A549 (cell line): ENCODE measurements at regions not wholly inside any gene's neighbourhood (a gene's known extent, or its start where the extent isn't known, plus 50 kb on each side); places are given as distances from the start of the nearest gene placed in this dataset.

Experiments
- ATAC-seq, 2 experiments: fragments of 200-7000 bp in 1 of 2; fragments of >200 bp in 1 of 2; cut with Nextera tagmentation in 1 of 2; cut with Tn5 transposase in 1 of 2; 3 replicates each; pipeline versions ENCODE4 v1.8.0 to v1.9.1; 2018 to 2020; ENCODE audit warnings: mild to moderate bottlenecking in 1 of 2, moderate library complexity in 1 of 2
- CTCF ChIA-PET: fragments of 300-600 bp; sonication (Branson Sonifier 250); formaldehyde crosslinking; extraction: SDS; loops from one replicate; lab custom pipeline; 2021; ENCODE audit warnings: antibody characterized with exemption, inconsistent platforms; lab: Yijun Ruan, JAX
- POLR2A ChIA-PET: fragments of 350-600 bp; formaldehyde crosslinking; extraction: SDS; loops from one replicate; lab custom pipeline; 2021; ENCODE audit warnings: antibody characterized with exemption, inconsistent platforms; lab: Yijun Ruan, JAX
- DNase-seq, 2 experiments: peaks; one replicate each; pipeline versions ENCODE4 v3.0.0 to v3.0.0-alpha.2; 2011 to 2016; ENCODE audit warnings: low read depth in 1 of 2, low spot score in 1 of 2
- FAIRE-seq: peaks from 2 replicates; lab custom pipeline; 2011; peaks lifted over from hg19 to GRCh38; lab: Jason Lieb, UNC
- H3K27ac ChIP-seq, 2 experiments: fragments of >200 bp; sonication (Bioruptor Twin); formaldehyde crosslinking; 3 replicates each; pipeline ENCODE4 v1.5.1; 2016 to 2017
- H3K4me1 ChIP-seq: fragments of >200 bp; sonication (Bioruptor Twin); formaldehyde crosslinking; 3 replicates; pipeline ENCODE4 v1.6.1; 2016
- H3K4me2 ChIP-seq: fragments of >200 bp; sonication (Bioruptor Twin); formaldehyde crosslinking; 3 replicates; pipeline ENCODE4 v1.6.1; 2016
- H3K4me3 ChIP-seq: fragments of >200 bp; sonication (Bioruptor Twin); formaldehyde crosslinking; 3 replicates; pipeline ENCODE4 v1.5.1; 2016
- H3K9me3 ChIP-seq: fragments of >200 bp; sonication (Bioruptor Twin); formaldehyde crosslinking; 3 replicates; pipeline ENCODE4 v1.6.1; 2016
- CBX2 ChIP-seq: fragments of 200-600 bp; sonication (generic); IDR thresholded peaks from 2 replicates; pipeline ENCODE4 v1.6.1; 2016; ENCODE audit warnings: low read depth, mild to moderate bottlenecking, borderline replicate concordance
- ESRRA ChIP-seq: fragments of 150-350 bp; IDR thresholded peaks from 2 replicates; pipeline ENCODE4 v1.6.1; 2014; ENCODE audit warnings: mild to moderate bottlenecking, low read length, borderline replicate concordance
- FOSB ChIP-seq: fragments of 250-450 bp; sonication (Bioruptor Pico); IDR thresholded peaks from 2 replicates; pipeline ENCODE4 v1.5.0; 2020; ENCODE audit warnings: mild to moderate bottlenecking, moderate library complexity
- FOSL2 ChIP-seq, 2 experiments: fragments of 450-650 bp in 1 of 2; fragments of >200 bp in 1 of 2; sonication (Bioruptor Twin) in 1 of 2; formaldehyde crosslinking; IDR thresholded peaks; 2 replicates each; pipeline versions ENCODE4 v1.5.0 to v1.6.1; 2016 to 2020; ENCODE audit warnings: mild to moderate bottlenecking in 1 of 2, moderate library complexity in 1 of 2
- FOXS1 ChIP-seq: fragments of 250-450 bp; sonication (Bioruptor Pico); IDR thresholded peaks from 2 replicates; pipeline ENCODE4 v1.5.0; 2020; ENCODE audit warnings: mild to moderate bottlenecking, moderate library complexity
- GATA3 ChIP-seq: IDR thresholded peaks from 2 replicates; pipeline ENCODE4 v1.6.1; 2012; ENCODE audit warnings: borderline replicate concordance
- MAFK ChIP-seq: fragments of 450-650 bp; IDR thresholded peaks from 2 replicates; pipeline ENCODE4 v1.6.1; 2014; ENCODE audit not compliant: partially characterized antibody
- NFE2L2 ChIP-seq: fragments of 150-350 bp; conservative IDR thresholded peaks from 2 replicates; pipeline ENCODE4 v1.6.1; 2014; ENCODE audit warnings: low read length
- PHF8 ChIP-seq: fragments of 200-600 bp; sonication (generic); IDR thresholded peaks from 2 replicates; pipeline ENCODE4 v1.6.1; 2016; ENCODE audit warnings: low read depth, mild to moderate bottlenecking, antibody characterized with exemption, moderate library complexity, borderline replicate concordance
- RAD21 ChIP-seq, 2 experiments: fragments of >200 bp in 1 of 2; sonication (Bioruptor Twin) in 1 of 2; formaldehyde crosslinking in 1 of 2; IDR thresholded peaks in 1 of 2; conservative IDR thresholded peaks in 1 of 2; 2 replicates in 1 of 2; 3 replicates in 1 of 2; pipeline ENCODE4 v1.6.1; 2012 to 2018; ENCODE audit warnings: inconsistent platforms in 1 of 2
- SMC3 ChIP-seq: fragments of >200 bp; sonication (Bioruptor Twin); formaldehyde crosslinking; IDR thresholded peaks from 3 replicates; pipeline ENCODE4 v1.6.1; 2018; ENCODE audit warnings: inconsistent platforms
- WGBS: methylation state at CpG from one replicate; pipeline ENCODE4 v1.1.6; 2017; ENCODE audit errors: missing lambda C conversion rate; 5-methylcytosine and 5-hydroxymethylcytosine counted together
- TF ChIP-seq, protein P1 (sequence below): IDR thresholded peaks from 2 replicates; pipeline ENCODE4 v1.6.1; 2012
- TF ChIP-seq, protein P2 (sequence below): fragments of >200 bp; sonication (Bioruptor Twin); formaldehyde crosslinking; IDR thresholded peaks from 3 replicates; pipeline ENCODE4 v1.6.1; 2016
- TF ChIP-seq, protein P3 (sequence below): fragments of >200 bp; sonication (Bioruptor Twin); formaldehyde crosslinking; IDR thresholded peaks from 3 replicates; pipeline ENCODE4 v1.5.1; 2016
- TF ChIP-seq, protein P4 (sequence below): fragments of 250-450 bp; sonication (Bioruptor Pico); IDR thresholded peaks from 2 replicates; pipeline ENCODE4 v1.5.0; 2021; ENCODE audit warnings: mild to moderate bottlenecking, moderate library complexity, borderline replicate concordance
- TF ChIP-seq, protein P5 (sequence below): fragments of 150-350 bp; IDR thresholded peaks from 2 replicates; pipeline ENCODE4 v1.6.1; 2014; ENCODE audit warnings: low read depth, mild to moderate bottlenecking, low read length

DNA sequence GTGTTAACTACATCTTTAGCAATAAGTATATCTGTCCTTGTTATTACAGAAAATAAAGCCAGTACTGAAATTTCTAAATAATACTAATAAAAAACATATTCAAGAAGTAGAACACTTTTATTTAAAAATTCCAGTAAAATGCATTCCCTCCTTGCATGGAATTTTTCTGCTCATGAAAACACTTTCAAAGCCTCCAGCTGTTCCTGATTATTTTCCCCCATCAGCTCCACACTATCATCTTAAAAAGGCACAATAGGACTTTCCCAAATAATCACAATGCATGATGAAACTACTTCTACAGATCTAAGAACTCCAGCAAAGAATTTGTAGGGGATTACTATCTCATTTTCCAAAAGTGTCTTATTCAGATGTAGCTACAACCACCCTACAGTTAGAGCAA, 162.6 kb upstream of the USP25 start:
- Histone ChIP-seq H3K4me3 (no peak overlapping the region), H3K4me1 (no peaks in the 10 kb centered on the region), H3K27ac (no peak overlapping the region), H3K9me3 (no peaks in the 10 kb centered on the region), H3K4me2 (no peak overlapping the region)
- CTCF ChIA-PET, result no interaction called here
- TF ChIP-seq, protein P1, sequence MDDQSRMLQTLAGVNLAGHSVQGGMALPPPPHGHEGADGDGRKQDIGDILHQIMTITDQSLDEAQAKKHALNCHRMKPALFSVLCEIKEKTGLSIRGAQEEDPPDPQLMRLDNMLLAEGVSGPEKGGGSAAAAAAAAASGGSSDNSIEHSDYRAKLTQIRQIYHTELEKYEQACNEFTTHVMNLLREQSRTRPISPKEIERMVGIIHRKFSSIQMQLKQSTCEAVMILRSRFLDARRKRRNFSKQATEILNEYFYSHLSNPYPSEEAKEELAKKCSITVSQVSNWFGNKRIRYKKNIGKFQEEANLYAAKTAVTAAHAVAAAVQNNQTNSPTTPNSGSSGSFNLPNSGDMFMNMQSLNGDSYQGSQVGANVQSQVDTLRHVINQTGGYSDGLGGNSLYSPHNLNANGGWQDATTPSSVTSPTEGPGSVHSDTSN, result no peak
- no peak for TF ChIP-seq PHF8
- no peak for DNase-seq
- POLR2A ChIA-PET, result no interaction called here
- ATAC-seq, result no peak
- no peak for FAIRE-seq

DNA sequence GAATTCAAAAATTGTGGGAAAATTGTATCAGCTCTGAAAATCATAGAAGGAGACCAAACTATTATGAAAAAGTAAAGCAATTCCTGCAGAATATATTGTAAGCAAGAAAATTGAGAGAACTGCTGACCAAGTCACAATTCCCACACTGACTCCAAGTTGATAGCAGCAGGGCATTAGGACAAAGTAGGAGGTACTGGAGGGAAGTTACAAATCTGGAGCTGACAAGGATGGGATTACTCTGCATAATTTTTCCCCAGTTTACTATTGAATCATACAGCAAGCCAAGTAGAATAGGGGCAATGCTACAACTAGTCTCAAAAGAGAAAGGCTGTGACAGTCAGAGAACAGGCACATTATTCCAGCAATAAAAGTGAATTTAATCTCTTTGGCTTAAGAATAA, 161.3 kb upstream of the USP25 start:
- ATAC-seq, result no peak
- FAIRE-seq, result no peak
- Histone ChIP-seq H3K4me3 (no peak overlapping the region), H3K27ac (no peak overlapping the region), H3K4me1 (no peaks in the 10 kb centered on the region), H3K4me2 (no peak overlapping the region), H3K9me3 (no peaks in the 10 kb centered on the region)
- ChIA-PET POLR2A (no interaction called here), CTCF (interaction anchor here (1.2 kb wide), 1 partner anchor 15 kb away, joined by 5 read pairs; no protein-coding TSS in a partner anchor)
- no peak for DNase-seq
- TF ChIP-seq RAD21 (conservative IDR thresholded peaks at IDR 0.05 in 1 of 2, IDR thresholded peaks at IDR 0.05 in 1 of 2), result no peak
- TF ChIP-seq, protein P2, sequence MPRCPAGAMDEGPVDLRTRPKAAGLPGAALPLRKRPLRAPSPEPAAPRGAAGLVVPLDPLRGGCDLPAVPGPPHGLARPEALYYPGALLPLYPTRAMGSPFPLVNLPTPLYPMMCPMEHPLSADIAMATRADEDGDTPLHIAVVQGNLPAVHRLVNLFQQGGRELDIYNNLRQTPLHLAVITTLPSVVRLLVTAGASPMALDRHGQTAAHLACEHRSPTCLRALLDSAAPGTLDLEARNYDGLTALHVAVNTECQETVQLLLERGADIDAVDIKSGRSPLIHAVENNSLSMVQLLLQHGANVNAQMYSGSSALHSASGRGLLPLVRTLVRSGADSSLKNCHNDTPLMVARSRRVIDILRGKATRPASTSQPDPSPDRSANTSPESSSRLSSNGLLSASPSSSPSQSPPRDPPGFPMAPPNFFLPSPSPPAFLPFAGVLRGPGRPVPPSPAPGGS, result no peak

DNA sequence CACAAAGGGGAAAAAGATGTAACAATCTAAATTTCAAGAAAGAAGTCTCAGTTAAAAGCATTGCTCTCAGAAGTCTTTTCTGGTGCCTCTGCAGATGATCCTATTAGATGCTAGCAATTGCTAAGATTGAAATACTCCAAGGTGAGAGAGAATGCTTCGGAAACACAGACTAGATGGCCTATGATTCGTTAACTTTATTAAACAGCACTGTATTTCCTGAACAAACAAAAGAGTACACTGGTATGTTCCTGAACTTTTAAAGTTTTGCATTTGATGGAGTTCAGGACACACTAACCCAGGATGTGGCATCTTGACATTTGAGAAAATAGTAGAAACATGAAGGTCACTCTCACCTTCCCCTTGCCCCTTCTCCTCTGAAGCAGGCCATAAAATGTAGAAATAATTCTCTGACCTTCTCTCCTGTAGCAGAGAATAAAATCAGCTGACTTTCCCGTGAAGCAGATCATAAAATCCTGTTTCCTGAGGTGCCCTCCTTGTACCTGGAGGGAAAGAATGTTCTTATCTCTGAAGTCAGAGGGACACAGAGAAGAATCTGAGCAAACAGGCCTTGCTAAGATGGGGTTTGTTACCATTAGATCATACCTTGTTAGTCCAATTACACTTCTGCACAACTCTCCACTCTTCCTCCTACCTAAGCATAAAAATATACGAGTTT, 142.9 kb upstream of the USP25 start:
- 64% methylated on average over 4 of the region's 4 CpGs for WGBS
- no peak for ATAC-seq
- CTCF ChIA-PET, result interaction anchor here (0.6 kb wide), 1 partner anchor 28 kb away, joined by 3 read pairs; no protein-coding TSS in a partner anchor

DNA sequence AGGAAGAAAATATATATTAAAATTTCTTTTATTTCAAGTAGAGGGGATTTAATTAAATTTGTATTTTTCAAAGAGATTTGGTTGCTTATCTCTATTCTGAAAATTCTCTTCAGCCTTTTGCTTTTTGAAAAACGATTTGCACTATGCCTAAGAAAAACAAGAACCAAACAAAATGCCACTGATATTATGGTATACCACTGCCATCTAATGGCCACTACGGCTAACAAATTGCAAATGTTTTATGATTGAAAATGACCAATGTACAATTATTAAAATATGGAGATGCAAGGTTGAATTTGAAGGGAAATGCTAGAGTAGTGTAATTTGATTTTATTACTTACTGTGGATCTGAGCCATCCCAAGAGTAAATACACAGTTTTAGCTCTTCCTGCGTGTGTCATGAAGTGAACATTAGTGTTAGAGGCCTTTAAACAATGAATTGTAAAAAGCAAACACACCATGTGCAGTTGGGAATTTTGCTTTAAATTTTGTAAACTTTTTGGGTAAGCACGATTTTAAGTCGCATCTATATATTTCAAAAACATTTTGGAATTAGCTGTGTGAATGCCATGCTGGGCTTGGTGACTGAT, 137.4 kb upstream of the USP25 start:
- Histone ChIP-seq H3K27ac (no peak overlapping the region), H3K9me3 (no peaks in the 10 kb centered on the region), H3K4me1 (0 out of 3 replicates have a peak, but pooled peaks cover 3% of the 10 kb centered on the region), H3K4me3 (no peak overlapping the region), H3K4me2 (no peak overlapping the region)
- DNase-seq, result peak; percentile 15 to 55
- peak; percentile 39 for FAIRE-seq
- TF ChIP-seq SMC3, result peak; percentile 77
- TF ChIP-seq FOXS1 (CRISPR knock-in tag), result no peak
- TF ChIP-seq, protein P3, sequence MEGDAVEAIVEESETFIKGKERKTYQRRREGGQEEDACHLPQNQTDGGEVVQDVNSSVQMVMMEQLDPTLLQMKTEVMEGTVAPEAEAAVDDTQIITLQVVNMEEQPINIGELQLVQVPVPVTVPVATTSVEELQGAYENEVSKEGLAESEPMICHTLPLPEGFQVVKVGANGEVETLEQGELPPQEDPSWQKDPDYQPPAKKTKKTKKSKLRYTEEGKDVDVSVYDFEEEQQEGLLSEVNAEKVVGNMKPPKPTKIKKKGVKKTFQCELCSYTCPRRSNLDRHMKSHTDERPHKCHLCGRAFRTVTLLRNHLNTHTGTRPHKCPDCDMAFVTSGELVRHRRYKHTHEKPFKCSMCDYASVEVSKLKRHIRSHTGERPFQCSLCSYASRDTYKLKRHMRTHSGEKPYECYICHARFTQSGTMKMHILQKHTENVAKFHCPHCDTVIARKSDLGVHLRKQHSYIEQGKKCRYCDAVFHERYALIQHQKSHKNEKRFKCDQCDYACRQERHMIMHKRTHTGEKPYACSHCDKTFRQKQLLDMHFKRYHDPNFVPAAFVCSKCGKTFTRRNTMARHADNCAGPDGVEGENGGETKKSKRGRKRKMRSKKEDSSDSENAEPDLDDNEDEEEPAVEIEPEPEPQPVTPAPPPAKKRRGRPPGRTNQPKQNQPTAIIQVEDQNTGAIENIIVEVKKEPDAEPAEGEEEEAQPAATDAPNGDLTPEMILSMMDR, result peak; percentile 65
- peak; percentile 76 to 86 for TF ChIP-seq RAD21 (conservative IDR thresholded peaks at IDR 0.05 in 1 of 2, IDR thresholded peaks at IDR 0.05 in 1 of 2)
- CTCF ChIA-PET, result interaction anchor here (1.0 to 2.3 kb wide), 7 partner anchors 39 to 1189 kb away, joined by 3 to 8 read pairs (median 3); no protein-coding TSS in a partner anchor
- POLR2A ChIA-PET, result no interaction called here
- 3% methylated on average over 5 of the region's 5 CpGs for WGBS
- ATAC-seq, result no peak

More for the DNA sequence above, 142.9 kb upstream of the USP25 start:
- no peak overlapping the region for H3K27ac ChIP-seq
- no peak overlapping the region for H3K4me3 ChIP-seq
- FAIRE-seq (no peak), DNase-seq (no peak)
- H3K9me3 ChIP-seq, result no peaks in the 10 kb centered on the region
- no peak overlapping the region for H3K4me2 ChIP-seq
- TF ChIP-seq, protein P4, sequence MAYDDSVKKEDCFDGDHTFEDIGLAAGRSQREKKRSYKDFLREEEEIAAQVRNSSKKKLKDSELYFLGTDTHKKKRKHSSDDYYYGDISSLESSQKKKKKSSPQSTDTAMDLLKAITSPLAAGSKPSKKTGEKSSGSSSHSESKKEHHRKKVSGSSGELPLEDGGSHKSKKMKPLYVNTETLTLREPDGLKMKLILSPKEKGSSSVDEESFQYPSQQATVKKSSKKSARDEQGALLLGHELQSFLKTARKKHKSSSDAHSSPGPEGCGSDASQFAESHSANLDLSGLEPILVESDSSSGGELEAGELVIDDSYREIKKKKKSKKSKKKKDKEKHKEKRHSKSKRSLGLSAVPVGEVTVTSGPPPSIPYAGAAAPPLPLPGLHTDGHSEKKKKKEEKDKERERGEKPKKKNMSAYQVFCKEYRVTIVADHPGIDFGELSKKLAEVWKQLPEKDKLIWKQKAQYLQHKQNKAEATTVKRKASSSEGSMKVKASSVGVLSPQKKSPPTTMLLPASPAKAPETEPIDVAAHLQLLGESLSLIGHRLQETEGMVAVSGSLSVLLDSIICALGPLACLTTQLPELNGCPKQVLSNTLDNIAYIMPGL, result no peak
- TF ChIP-seq, protein P5, sequence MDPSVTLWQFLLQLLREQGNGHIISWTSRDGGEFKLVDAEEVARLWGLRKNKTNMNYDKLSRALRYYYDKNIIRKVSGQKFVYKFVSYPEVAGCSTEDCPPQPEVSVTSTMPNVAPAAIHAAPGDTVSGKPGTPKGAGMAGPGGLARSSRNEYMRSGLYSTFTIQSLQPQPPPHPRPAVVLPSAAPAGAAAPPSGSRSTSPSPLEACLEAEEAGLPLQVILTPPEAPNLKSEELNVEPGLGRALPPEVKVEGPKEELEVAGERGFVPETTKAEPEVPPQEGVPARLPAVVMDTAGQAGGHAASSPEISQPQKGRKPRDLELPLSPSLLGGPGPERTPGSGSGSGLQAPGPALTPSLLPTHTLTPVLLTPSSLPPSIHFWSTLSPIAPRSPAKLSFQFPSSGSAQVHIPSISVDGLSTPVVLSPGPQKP, result no peak
- TF ChIP-seq FOSL2 (IDR thresholded peaks at IDR 0.05) (no peak), FOSL2 (CRISPR knock-in tag; IDR thresholded peaks at IDR 0.05) (no peak), MAFK (no peak), ESRRA (no peak), SMC3 (no peak), CBX2 (no peak), RAD21 (conservative IDR thresholded peaks at IDR 0.05 in 1 of 2, IDR thresholded peaks at IDR 0.05 in 1 of 2) (no peak), FOSB (no peak), GATA3 (no peak), NFE2L2 (no peak)
- H3K4me1 ChIP-seq, result no peaks in the 10 kb centered on the region
- POLR2A ChIA-PET, result no interaction called here
